NCI-H524 treated with DMSO at 0.1 percent for 48 hours (cell line): ENCODE measurements at regions not wholly inside any gene's neighbourhood (a gene's known extent, or its start where the extent isn't known, plus 50 kb on each side); places are given as distances from the start of the nearest gene placed in this dataset.
A peak's percentile ranks its signal among the peaks of the same experiment; 100 is the strongest.

ENCODE experiments used
- DNase-seq: peaks from one replicate; lab custom pipeline; 2025; lab: John Stamatoyannopoulos, UW

- DNase-seq = peak; percentile 84
These were observed 266.4 kb upstream of the IRX4 start for GRCh38 chr5:2149195-2149539.

GRCh38 chr5:2148312-2149194 is 265.8 kb upstream of the IRX4 start:
- no peak for DNase-seq

- DNase-seq = no peak
These were observed 265.0 kb upstream of the IRX4 start for GRCh38 chr5:2147504-2148311.

- DNase-seq = no peak
These were observed 261.1 kb upstream of the IRX4 start for GRCh38 chr5:2143646-2144353.

GRCh38 chr5:2143088-2143487 is 260.4 kb upstream of the IRX4 start:
- no peak for DNase-seq

GRCh38 chr5:2142456-2142954 is 259.8 kb upstream of the IRX4 start:
- DNase-seq = no peak

- no peak for DNase-seq
These were observed 258.7 kb upstream of the IRX4 start for GRCh38 chr5:2141254-2142000.

GRCh38 chr5:2140501-2141175 is 257.9 kb upstream of the IRX4 start:
- no peak for DNase-seq

GRCh38 chr5:2139478-2139877 is 256.8 kb upstream of the IRX4 start:
- DNase-seq = no peak

GRCh38 chr5:2138896-2139295 is 256.2 kb upstream of the IRX4 start:
- DNase-seq = no peak

- DNase-seq = no peak
These were observed 254.8 kb upstream of the IRX4 start for GRCh38 chr5:2137444-2138050.

GRCh38 chr5:2136728-2137333 is 254.1 kb upstream of the IRX4 start:
- no peak for DNase-seq

- DNase-seq = no peak
These were observed 253.1 kb upstream of the IRX4 start for GRCh38 chr5:2135833-2136232.

- no peak for DNase-seq
These were observed 252.6 kb upstream of the IRX4 start for GRCh38 chr5:2135354-2135753.

- DNase-seq = no peak
These were observed 252.0 kb upstream of the IRX4 start for GRCh38 chr5:2134543-2135292.

- DNase-seq = no peak
These were observed 251.2 kb upstream of the IRX4 start for GRCh38 chr5:2133936-2134335.

- no peak for DNase-seq
These were observed 250.4 kb upstream of the IRX4 start for GRCh38 chr5:2133080-2133479.

- no peak for DNase-seq
These were observed 249.7 kb upstream of the IRX4 start for GRCh38 chr5:2132497-2132847.

GRCh38 chr5:2131826-2132496 is 249.2 kb upstream of the IRX4 start:
- no peak for DNase-seq
